ENCODE measurements at regions not wholly inside any gene's neighbourhood (a gene's known extent, or its start where the extent isn't known, plus 50 kb on each side); places are given as distances from the start of the nearest gene placed in this dataset.

DNA sequence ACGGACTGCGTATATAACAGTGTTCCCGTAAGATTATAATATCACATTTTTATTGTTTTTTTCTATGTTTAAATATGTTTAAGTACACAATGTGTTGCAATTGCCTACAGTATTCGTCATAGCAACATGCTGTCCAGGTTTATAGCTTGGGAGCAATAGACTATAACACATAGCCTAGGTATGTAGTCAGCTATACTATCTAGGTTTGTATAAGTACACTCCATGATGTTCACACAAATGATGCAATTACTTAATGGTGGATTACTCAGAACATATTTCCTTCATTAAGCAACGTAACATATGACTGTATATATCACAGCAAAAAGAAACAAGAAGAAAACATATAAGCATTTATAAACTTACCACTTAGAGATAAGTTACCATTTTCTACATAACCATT is 160.0 kb downstream of the CBLN1 start:
- DNase-seq = no peak

DNA sequence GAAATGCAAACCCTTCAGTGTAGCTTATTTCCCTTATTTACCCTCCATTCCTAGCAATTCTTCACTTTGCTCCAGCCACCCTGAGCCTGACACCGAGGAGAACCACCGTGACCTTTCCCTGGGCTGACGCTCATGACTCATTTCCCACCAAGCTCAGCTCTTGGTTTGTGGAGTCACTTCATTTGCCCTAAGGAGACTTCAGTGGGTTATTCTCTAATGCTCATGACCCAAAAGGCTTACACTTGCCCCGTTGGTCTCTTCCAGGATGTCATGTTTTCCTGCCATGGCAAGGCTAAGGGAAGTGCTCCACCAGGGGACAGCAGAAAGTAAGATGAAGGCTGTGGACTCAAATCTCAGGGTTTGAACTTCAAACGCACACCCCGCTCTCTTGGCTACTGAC is 161.0 kb downstream of the CBLN1 start:
- DNase-seq = no peak

DNA sequence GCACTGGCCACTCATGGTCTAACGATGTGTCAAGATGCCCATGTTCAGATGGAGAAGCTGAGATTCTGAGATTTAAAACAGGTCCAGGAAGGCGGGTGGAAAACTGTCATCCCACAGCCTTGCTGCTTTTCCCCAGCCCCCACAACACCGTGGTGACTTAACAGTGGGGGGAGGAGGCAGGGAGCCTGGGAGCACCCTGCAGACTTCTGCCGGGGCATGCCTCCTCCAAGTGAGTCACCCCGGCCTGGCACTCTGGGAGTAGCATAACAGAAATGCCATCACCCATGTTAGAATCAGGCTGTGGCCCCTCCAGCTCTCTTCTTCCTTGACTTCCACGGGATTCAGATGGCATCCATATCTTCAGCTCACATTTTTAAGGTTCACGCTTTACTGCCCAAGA is 164.8 kb downstream of the CBLN1 start:
- DNase-seq = no peak

DNA sequence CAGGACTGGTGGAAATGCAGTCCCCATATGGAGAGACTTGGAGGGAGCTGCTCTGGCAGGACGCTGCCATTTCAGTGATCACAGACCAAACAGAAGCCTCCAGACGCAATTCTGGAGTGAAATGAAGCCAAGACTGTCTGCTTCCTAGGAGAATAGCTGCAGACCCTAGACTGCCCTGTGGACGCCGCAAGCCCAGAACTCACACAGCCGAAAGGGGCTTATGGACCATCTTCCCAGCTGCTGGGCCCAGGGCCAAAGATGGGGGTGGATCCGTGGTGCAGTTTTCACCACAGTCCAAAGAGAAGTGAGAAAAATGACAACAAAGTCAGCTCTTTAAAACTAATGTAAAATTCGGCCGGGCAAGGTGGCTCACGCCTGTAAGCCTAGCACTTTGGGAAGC is 165.7 kb downstream of the CBLN1 start:
- no peak for DNase-seq

DNA sequence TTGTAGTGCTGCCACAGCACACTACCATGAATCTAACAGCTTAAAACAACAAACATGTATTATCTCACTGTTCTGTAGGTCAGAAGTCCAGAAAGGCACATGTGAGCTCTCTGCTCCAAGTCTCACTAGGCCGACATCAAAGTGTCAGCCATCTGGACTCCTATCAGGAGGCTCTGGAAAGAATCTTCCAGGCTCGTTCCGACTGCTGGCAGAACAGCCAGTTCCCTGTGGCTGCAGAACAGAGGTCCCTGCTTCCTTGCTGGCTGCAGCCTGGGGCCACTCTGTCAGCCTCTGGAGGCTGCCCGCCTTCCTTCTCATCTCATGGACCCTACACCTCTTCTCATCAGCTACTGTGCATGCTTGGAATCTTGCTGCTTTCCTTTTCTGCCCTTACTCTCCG is 168.9 kb downstream of the CBLN1 start:
- DNase-seq = no peak

DNA sequence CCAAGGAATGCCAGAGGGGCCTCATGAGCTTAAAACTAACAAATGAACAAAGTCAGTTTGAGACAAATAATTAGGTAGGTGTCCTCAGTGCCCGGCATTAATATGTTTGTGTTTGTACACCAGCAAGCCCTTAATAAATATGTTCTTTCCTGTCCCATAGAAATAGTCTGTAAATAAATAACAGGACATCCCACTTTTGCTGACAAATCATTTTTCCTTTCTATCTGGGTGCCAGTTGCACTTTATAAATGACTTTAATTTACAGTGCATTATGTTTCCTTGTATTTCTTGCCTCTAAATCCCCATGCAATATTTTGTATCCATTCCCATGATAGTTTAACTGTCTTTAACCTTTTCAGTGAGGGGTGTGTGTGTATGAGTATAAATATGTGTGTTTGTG is 170.3 kb downstream of the CBLN1 start:
- no peak for DNase-seq

- no peak for DNase-seq
Measured at GRCh38 chr16:49108611-49109010, 173.0 kb downstream of the CBLN1 start.

- DNase-seq = no peak
Measured at GRCh38 chr16:49103298-49103697, 178.3 kb downstream of the CBLN1 start.

- no peak for DNase-seq
Measured at GRCh38 chr16:49101997-49102396, 179.6 kb downstream of the CBLN1 start.

GRCh38 chr16:49100366-49100765 is 181.3 kb downstream of the CBLN1 start:
- no peak for DNase-seq

- DNase-seq = no peak
Measured at GRCh38 chr16:49097964-49098363, 183.7 kb downstream of the CBLN1 start.

DNA sequence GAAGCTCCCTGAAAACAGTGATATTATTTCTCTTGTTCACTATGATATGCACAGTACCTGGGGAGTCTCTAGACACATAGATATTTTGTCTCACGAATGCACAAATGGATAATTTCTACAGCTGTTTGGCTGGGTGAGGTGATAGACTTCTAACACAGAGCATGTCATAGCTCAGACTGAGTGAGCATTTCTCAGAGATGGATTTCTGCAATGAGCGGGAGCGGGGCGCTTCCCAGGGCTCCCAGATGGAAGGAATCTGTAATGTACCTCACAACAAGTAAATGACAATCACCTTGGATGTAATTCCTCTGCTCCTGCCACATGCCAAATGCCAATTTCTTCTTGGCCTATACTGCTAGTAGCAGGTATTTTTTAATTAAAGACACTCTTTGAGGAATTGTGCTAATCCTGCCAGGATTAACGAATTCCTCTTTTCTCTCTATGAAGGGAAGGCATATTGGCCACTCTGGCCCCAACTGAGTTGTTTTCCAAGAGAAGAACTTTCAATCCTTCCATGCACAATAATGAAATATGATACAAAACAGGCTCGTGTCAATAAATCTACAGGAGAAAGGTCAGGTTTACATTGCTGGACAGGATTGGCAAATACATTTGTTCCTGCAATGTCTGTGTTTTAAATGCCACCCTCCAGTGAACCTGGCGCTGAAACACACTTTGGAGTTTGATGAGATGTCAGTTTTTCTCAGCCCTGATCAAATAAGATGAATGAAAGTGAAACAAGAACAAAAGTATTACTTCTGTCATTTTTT is 185.3 kb downstream of the CBLN1 start:
- no peak for DNase-seq

GRCh38 chr16:49095539-49095938 is 186.1 kb downstream of the CBLN1 start:
- DNase-seq = no peak

GRCh38 chr16:49094471-49094870 is 187.2 kb downstream of the CBLN1 start:
- DNase-seq = no peak

GRCh38 chr16:49093939-49094338 is 187.7 kb downstream of the CBLN1 start:
- DNase-seq = no peak

DNA sequence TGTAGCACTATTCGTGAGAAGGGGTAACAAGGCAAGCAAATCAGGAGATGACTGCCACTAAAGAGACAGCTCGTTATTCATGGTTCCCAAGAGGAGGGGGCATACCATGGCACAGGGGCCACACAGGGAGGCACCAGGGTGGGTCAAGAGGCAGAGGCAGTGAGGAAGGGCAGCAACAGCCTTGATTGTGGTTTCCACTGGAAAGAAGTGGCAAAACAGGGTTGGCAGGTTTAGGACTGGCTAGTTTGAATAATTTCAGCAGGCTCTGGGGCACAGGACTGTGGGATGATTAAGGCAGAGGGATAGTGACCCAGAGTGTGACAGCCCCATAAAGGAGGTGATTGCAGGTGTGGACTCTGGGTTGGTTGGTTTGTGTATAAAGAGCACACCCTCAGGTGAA is 188.9 kb downstream of the CBLN1 start:
- DNase-seq = no peak

DNA sequence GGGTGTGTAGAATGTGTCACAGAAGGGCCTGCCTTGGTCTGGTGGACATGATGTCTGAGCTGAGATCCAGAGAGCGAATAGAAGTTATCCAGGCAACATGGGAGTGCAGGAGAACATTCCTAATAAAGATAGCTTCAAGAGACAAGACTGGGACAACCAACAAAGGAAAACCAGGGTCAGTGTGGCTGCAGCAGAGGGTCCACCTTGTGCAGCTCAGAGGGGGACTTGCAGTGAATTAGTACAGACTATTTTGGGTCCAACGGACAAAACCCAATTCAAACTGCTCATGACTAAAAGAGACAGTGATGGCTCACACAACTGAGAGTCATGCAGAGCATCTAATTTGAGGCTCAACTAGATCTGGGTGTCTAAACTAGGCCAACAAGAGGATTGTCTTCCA is 192.1 kb downstream of the CBLN1 start:
- DNase-seq = no peak

GRCh38 chr16:49089039-49089438 is 192.6 kb downstream of the CBLN1 start:
- no peak for DNase-seq

GRCh38 chr16:49085686-49086085 is 196.0 kb downstream of the CBLN1 start:
- DNase-seq = no peak

GRCh38 chr16:49084628-49085390 is 196.8 kb downstream of the CBLN1 start:
- DNase-seq = no peak

- no peak for DNase-seq
Measured at GRCh38 chr16:49081554-49081953, 200.1 kb downstream of the CBLN1 start.

GRCh38 chr16:49081086-49081485 is 200.6 kb downstream of the CBLN1 start:
- DNase-seq = no peak

- no peak for DNase-seq
Measured at GRCh38 chr16:49078571-49078970, 203.1 kb downstream of the CBLN1 start.

DNA sequence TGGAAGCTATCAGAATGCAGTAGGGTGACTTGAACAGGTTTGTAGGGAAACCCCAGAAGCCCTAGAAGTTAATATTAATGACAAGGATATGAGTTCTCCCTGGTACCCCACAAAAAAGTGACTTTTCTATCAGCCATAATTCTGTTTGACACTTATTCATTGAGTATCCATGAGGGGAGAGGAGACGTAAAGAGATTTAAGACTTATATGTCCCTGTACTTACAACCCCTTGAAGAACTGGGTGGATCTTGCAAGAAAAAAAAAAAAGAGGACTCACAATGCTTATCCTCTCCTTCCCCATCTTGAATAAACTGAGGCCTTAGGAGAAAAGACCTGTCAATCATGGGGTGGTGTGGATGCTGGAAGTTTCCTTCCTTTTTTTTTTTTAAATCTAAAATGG is 203.5 kb downstream of the CBLN1 start:
- DNase-seq = no peak

DNA sequence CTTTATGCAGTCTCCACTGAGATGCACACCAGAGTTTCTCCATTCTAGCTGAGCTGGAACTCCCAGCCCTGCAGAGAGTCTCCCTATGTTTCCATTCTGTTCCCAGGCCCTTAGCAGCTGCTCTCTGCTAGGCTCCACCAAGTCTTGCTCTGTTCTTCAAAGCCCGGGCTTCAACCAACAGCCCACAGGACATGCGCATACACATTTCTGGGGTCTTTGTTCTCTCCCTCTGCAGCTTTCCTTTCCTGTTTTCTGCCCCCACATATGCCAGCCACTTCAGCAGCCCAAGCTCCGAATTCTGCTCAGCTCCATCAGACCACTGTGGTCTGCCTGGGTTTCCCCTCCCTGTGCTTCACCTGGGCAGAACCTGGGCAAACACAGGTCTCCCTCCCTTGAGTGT is 205.9 kb downstream of the CBLN1 start:
- DNase-seq = no peak
